CD4-positive, alpha-beta T cell (primary cell): ENCODE measurements at regions not wholly inside any gene's neighbourhood (a gene's known extent, or its start where the extent isn't known, plus 50 kb on each side); places are given as distances from the start of the nearest gene placed in this dataset.

Experiments
- ATAC-seq: fragments of 200-7000 bp; cut with Tn5 transposase; one replicate; pipeline ENCODE4 v1.10.0; 2022; ENCODE audit warnings: mild to moderate bottlenecking; ENCODE audit not compliant: poor library complexity
- CTCF ChIA-PET: fragments of 350-600 bp; sonication (Branson Sonifier 250); formaldehyde crosslinking; loops from one replicate; lab custom pipeline; 2021; ENCODE audit warnings: antibody characterized with exemption, inconsistent platforms; lab: Charles Lee
- POLR2A ChIA-PET: fragments of 350-600 bp; sonication (Branson Sonifier 250); formaldehyde crosslinking; loops from one replicate; lab custom pipeline; 2021; ENCODE audit warnings: antibody characterized with exemption, inconsistent platforms; lab: Charles Lee
- DNase-seq, 14 experiments: peaks; one replicate each; pipeline ENCODE4 v3.0.0-alpha.2; 2013 to 2020; ENCODE audit warnings: mixed read lengths in 2 of 14
- H3K27ac ChIP-seq, 2 donors: one replicate each; pipeline versions ENCODE4 v1.5.1 to v1.7.0; 2013; ENCODE audit warnings: low read length in 2 of 2, low read depth in 1 of 2, mild to moderate bottlenecking in 1 of 2
- H3K27me3 ChIP-seq, 2 experiments: 1 replicate in 1 of 2; 2 replicates in 1 of 2; pipeline versions ENCODE4 v1.6.1 to v1.7.0; 2013; ENCODE audit warnings: low read length in 2 of 2, control low read depth in 1 of 2, mild to moderate bottlenecking in 1 of 2, moderate library complexity in 1 of 2; ENCODE audit not compliant: insufficient read depth in 2 of 2, control insufficient read depth in 1 of 2
- H3K36me3 ChIP-seq: one replicate; pipeline ENCODE4 v1.6.1; 2013; ENCODE audit warnings: low read length, control low read depth; ENCODE audit not compliant: insufficient read depth
- H3K4me1 ChIP-seq: one replicate; pipeline ENCODE4 v1.6.1; 2013; ENCODE audit warnings: low read length, control low read depth; ENCODE audit not compliant: insufficient read depth
- H3K4me3 ChIP-seq: one replicate; pipeline ENCODE4 v1.5.1; 2013; ENCODE audit warnings: mild to moderate bottlenecking, low read length, moderate library complexity
- H3K9me3 ChIP-seq, 2 experiments: 1 replicate in 1 of 2; 2 replicates in 1 of 2; pipeline versions ENCODE4 v1.6.1 to v1.7.0; 2013; ENCODE audit warnings: low read length in 2 of 2, mild to moderate bottlenecking in 2 of 2, control low read depth in 1 of 2, moderate library complexity in 1 of 2; ENCODE audit not compliant: control insufficient read depth in 1 of 2, insufficient read depth in 1 of 2
- H3K27ac Mint-ChIP-seq: one replicate; pipeline ENCODE4 v1.8.0; 2020; ENCODE audit warnings: mixed read lengths
- H3K27me3 Mint-ChIP-seq: one replicate; pipeline ENCODE4 v1.8.0; 2021; ENCODE audit warnings: mixed read lengths
- H3K36me3 Mint-ChIP-seq: one replicate; pipeline ENCODE4 v1.8.0; 2021; ENCODE audit warnings: low read depth, mixed read lengths
- H3K4me1 Mint-ChIP-seq: one replicate; pipeline ENCODE4 v1.8.0; 2021; ENCODE audit warnings: low read depth, mixed read lengths
- H3K4me3 Mint-ChIP-seq: one replicate; pipeline ENCODE4 v1.8.0; 2020; ENCODE audit warnings: mild to moderate bottlenecking, mixed read lengths
- H3K9me3 Mint-ChIP-seq: one replicate; pipeline ENCODE4 v1.8.0; 2020; ENCODE audit warnings: mixed read lengths
- CTCF ChIP-seq: fragments of 200-600 bp; IDR thresholded peaks from one replicate; pipeline ENCODE4 v1.8.0; 2022; ENCODE audit warnings: antibody characterized with exemption, mild to moderate bottlenecking
- intact Hi-C, 2 experiments: fragments of 100-400 bp; cut with DNase I in 1 of 2; cut with micrococcal nuclease in 1 of 2; formaldehyde crosslinking; loops; one replicate each; pipeline versions ENCODE4 v1.15.1 to v1.9.0; 2023 to 2025; cut with DNase I, micrococcal nuclease

GRCh38 chr16:87127766-87128147 is 189.4 kb downstream of the C16orf95 start:
- Mint-ChIP-seq H3K4me3 (no peak overlapping the region), H3K27ac (no peak overlapping the region), H3K4me1 (no peaks in the 10 kb centered on the region), H3K27me3 (no peaks in the 10 kb centered on the region), H3K9me3 (peaks cover 2% of the 10 kb centered on the region), H3K36me3 (no peaks in the 10 kb centered on the region)
- Histone ChIP-seq H3K4me1 (no peaks in the 10 kb centered on the region), H3K36me3 (no peaks in the 10 kb centered on the region), H3K27me3 (no peaks in the 10 kb centered on the region), H3K4me3 (no peak overlapping the region), H3K9me3 (peaks cover 0 to 33% of the 10 kb centered on the region in 2 experiments), H3K27ac (no peak overlapping the region)
- DNase-seq (no peak), ATAC-seq (no peak)
- no peak for TF ChIP-seq CTCF
- CTCF ChIA-PET, result no interaction called here
- POLR2A ChIA-PET, result no interaction called here
- intact Hi-C loops, result no loop called here

- H3K36me3 ChIP-seq, result no peaks in the 10 kb centered on the region
- no peaks in the 10 kb centered on the region for H3K4me1 ChIP-seq
- TF ChIP-seq CTCF, result no peak
- intact Hi-C loops, result no loop called here
- H3K27me3 ChIP-seq, result no peaks in the 10 kb centered on the region
- H3K9me3 Mint-ChIP-seq, result peaks cover 2% of the 10 kb centered on the region
- POLR2A ChIA-PET, result no interaction called here
- ATAC-seq (no peak), DNase-seq (no peak)
- H3K4me1 Mint-ChIP-seq, result no peaks in the 10 kb centered on the region
- no peak overlapping the region for H3K4me3 Mint-ChIP-seq
- H3K36me3 Mint-ChIP-seq, result no peaks in the 10 kb centered on the region
- H3K4me3 ChIP-seq, result no peak overlapping the region
- H3K27ac Mint-ChIP-seq, result no peak overlapping the region
- H3K27me3 Mint-ChIP-seq, result no peaks in the 10 kb centered on the region
- CTCF ChIA-PET, result no interaction called here
- H3K27ac ChIP-seq, result no peak overlapping the region
- peaks cover 0 to 21% of the 10 kb centered on the region in 2 experiments for H3K9me3 ChIP-seq
These were observed 187.4 kb downstream of the C16orf95 start for GRCh38 chr16:87129771-87130170.

- TF ChIP-seq CTCF, result no peak
- Histone ChIP-seq H3K27me3 (no peaks in the 10 kb centered on the region), H3K4me3 (no peak overlapping the region), H3K27ac (no peak overlapping the region), H3K9me3 (peaks cover 0 to 15% of the 10 kb centered on the region in 2 experiments), H3K4me1 (no peaks in the 10 kb centered on the region), H3K36me3 (no peaks in the 10 kb centered on the region)
- Mint-ChIP-seq H3K4me3 (no peak overlapping the region), H3K27ac (no peak overlapping the region), H3K27me3 (no peaks in the 10 kb centered on the region), H3K4me1 (no peaks in the 10 kb centered on the region), H3K36me3 (no peaks in the 10 kb centered on the region), H3K9me3 (peaks cover 2% of the 10 kb centered on the region)
- ATAC-seq (no peak), DNase-seq (no peak)
- ChIA-PET CTCF (no interaction called here), POLR2A (no interaction called here)
- intact Hi-C loops, result no loop called here
These were observed 185.9 kb downstream of the C16orf95 start for GRCh38 chr16:87131061-87131995.
